HG03460 (cell line): ENCODE measurements at regions not wholly inside any gene's neighbourhood (a gene's known extent, or its start where the extent isn't known, plus 50 kb on each side); places are given as distances from the start of the nearest gene placed in this dataset.

Source experiments
- ATAC-seq: cut with Tn5 transposase; IDR thresholded peaks from one replicate; pipeline ENCODE4 v1.9.1; 2021; ENCODE audit not compliant: unreplicated experiment

GRCh38 chr2:160940699-160941098 lies 219.5 kb upstream of the TANK start:
- ATAC-seq = no peak

GRCh38 chr2:160941290-160941846 lies 218.9 kb upstream of the TANK start:
- no peak for ATAC-seq

- ATAC-seq = no peak
Observed at GRCh38 chr2:160942476-160943142, 217.6 kb upstream of the TANK start.

GRCh38 chr2:160943414-160943813 lies 216.8 kb upstream of the TANK start:
- ATAC-seq = no peak

- no peak for ATAC-seq
Observed at GRCh38 chr2:160952464-160953254, 207.6 kb upstream of the TANK start.

- no peak for ATAC-seq
Observed at GRCh38 chr2:160955578-160955977, 204.7 kb upstream of the TANK start.

- ATAC-seq = no peak
Observed at GRCh38 chr2:160956243-160956802, 203.9 kb upstream of the TANK start.

GRCh38 chr2:160963957-160964356 lies 196.3 kb upstream of the TANK start:
- ATAC-seq = no peak

- no peak for ATAC-seq
Observed at GRCh38 chr2:160967523-160967922, 192.7 kb upstream of the TANK start.

GRCh38 chr2:160968183-160968582 lies 192.0 kb upstream of the TANK start:
- ATAC-seq = no peak

- no peak for ATAC-seq
Observed at GRCh38 chr2:160970052-160970965, 189.9 kb upstream of the TANK start.

GRCh38 chr2:160973991-160974390 lies 186.2 kb upstream of the TANK start:
- no peak for ATAC-seq

GRCh38 chr2:160974803-160975202 lies 185.4 kb upstream of the TANK start:
- no peak for ATAC-seq

- no peak for ATAC-seq
Observed at GRCh38 chr2:160976797-160977196, 183.4 kb upstream of the TANK start.

GRCh38 chr2:160977376-160977775 lies 182.9 kb upstream of the TANK start:
- no peak for ATAC-seq

- no peak for ATAC-seq
Observed at GRCh38 chr2:160977854-160978253, 182.4 kb upstream of the TANK start.

GRCh38 chr2:160984426-160985077 lies 175.7 kb upstream of the TANK start:
- ATAC-seq = no peak

GRCh38 chr2:160989778-160990177 lies 170.4 kb upstream of the TANK start:
- no peak for ATAC-seq

- ATAC-seq = no peak
Observed at GRCh38 chr2:160993654-160994061, 166.6 kb upstream of the TANK start.
